ENCODE measurements at regions not wholly inside any gene's neighbourhood (a gene's known extent, or its start where the extent isn't known, plus 50 kb on each side); places are given as distances from the start of the nearest gene placed in this dataset.
"Not testable (repeated sequence)": the region's sequence is repeated elsewhere in the genome, so short reads cannot be mapped to it uniquely, and the experiment has no call there.

- no peak for DNase-seq (ENCODE audit: low read depth in 2 of 2)
These were observed 325.9 kb downstream of the SOX9 start for GRCh38 chr17:72446525-72447250.

DNA sequence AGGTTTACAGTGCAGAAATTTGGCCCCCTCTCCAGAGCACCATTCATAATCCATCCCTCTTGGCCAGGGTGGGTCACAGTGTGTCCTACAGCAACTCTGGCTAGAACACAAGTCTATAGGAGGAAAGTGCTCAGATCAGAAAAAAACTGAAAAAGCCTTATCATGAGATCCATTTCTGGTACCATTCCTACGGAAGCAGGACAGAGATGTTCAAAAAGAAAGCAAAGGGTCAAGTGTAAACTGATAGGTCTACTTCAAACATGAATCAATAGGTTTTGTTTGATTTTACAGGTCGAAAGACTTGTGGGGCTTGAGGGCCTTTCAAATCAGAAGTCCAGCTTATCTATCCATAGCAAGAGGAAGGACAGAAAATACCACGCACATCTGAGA lies 326.4 kb downstream of the SOX9 start:
- no peak for DNase-seq (ENCODE audit: low read depth in 2 of 2)

GRCh38 chr17:72448019-72448418 lies 327.2 kb downstream of the SOX9 start:
- no peak for DNase-seq (ENCODE audit: low read depth in 2 of 2)

DNA sequence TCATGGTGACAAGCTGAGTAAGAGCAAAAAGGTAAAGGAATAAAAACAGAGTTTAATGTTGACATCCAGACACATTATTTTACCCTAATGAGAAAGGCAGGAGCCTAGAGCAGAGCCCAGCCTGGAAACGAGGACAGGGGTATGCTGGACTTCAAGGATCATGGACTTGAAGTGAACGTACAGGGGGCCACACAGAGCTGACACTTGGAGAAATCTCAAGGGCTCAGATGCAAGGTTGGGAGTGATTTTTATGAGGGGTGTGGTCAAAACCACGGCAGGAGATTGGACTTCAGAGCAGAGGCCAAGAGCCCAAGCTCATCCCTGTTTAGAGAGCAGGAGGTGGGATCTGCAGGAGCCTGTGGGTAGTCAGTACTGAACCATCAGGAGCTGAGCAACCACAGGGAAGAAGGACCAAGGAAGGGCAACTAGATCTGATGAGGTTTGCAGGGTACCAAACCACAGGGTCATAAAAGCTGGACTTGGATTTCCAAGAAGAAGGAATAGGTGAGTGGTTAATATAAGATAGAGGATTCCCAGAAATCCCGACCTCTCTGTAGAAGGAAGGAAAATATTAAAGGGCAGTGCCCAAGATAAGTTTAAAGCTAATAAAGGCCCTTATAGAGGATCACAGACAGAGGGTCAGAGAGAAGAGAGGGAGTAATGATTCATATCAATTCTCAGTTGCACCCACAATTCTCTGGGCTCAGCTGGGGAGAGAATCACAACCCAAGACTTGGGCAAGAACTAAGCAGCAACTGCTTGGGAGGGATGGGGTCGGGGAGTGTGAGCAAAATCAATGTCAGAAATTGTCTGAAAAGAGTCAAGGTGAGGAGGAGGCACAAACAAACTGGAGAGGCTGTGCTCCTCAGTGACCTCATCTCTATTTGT lies 331.7 kb downstream of the SOX9 start:
- DNase-seq (ENCODE audit: low read depth in 2 of 2): no peak

DNA sequence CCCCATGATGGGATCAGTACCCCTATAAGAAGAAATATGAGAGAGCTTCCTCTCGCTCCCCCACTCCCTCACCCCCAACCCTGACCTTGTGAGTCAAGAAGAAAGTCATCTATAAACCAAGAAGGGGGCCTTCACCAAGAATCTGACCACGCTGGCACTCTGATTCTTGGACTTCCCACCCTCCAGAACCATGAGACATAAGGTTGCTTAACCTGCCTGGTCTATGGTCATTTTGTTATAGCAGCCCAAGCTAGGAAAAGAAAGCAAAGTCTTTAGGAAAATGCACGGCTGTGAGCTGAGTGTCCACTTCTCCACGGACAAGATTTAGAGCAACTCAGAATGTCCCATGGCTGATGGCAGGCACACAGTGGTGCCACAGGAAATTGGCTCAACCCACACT lies 333.5 kb downstream of the SOX9 start:
- no peak for DNase-seq (ENCODE audit: low read depth in 2 of 2)

DNA sequence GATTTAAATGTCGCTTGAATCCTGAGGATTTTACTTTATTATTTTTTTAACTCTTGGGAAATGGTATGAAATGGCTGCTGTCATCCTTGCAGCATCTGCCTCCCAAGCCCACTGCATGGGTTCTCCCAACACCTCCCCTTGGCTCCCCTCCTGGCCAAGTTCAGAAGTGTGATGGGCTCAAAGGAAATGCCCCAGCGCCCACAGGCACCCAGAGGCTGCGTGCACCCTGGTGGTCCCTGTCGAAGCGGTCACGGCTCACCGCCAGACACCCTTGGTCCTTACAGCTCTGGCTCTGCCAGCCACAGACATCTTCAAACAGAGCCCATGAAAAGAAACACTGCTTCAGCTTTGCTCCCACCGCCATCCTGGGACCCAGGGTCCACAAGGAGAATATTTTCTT lies 334.7 kb downstream of the SOX9 start:
- DNase-seq (ENCODE audit: low read depth in 2 of 2): no peak

DNA sequence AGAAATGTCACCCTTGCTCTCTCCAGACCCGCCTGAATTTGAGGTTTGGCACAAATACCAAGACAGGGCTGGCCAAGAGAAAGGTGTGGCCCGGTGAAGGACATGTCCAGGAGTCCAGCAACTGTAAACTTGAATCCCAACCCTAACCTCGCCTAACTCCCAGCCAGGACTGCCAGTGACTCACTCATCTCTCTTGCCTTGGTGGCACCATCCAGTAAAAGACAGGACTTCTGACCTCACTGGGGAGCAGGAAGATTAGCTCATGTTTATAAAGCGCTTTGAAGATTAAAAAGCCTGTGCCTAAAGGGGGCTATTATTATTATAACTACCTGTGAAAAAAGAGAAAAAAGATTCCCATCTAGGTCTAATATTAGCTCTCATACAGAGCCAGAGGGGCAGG lies 335.3 kb downstream of the SOX9 start:
- no peak for DNase-seq (ENCODE audit: low read depth in 2 of 2)

- no peak for DNase-seq (ENCODE audit: low read depth in 2 of 2)
These were observed 336.9 kb downstream of the SOX9 start for GRCh38 chr17:72457712-72458111.

DNA sequence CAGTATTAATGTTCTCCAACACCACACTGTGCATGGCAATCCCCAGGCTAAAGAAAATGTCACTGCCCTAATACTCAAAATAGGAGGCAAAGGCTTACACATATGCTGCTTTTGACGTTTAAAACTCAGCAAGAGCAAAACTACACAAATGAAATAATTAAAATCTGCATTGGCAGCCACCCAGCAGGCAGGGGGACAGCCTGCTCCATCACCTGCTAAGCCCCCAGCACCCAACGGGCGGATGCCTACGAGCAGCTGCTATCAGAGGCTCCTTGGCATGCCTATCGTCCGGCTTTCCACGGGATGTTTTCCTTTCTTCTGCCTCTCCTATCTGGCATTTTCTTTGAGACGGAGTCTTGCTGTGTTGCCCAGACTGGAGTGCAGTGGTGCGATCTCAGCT lies 337.5 kb downstream of the SOX9 start:
- DNase-seq (ENCODE audit: low read depth in 2 of 2): no peak

GRCh38 chr17:72460711-72461110 lies 339.9 kb downstream of the SOX9 start:
- DNase-seq (ENCODE audit: low read depth in 2 of 2): no peak

DNA sequence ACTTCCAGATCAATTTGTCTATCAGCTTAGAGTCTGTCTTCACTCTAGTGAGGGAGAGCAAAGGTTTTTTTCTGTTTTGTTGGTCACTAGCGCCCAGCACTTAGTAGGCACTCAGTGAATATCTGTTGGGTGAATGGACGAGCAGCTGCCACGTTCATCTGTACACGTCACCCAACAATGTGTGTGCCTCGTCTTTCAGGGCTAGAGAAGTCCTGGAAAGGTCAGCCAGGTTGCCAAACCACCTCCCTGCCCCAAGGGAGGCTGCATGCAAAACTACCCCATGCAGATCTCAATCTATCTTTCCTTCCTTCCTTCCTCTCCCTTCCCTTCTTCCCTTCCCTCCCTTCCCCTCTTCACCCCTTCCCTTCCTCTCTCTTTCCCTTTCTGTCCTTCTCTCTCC lies 340.9 kb downstream of the SOX9 start:
- no peak for DNase-seq (ENCODE audit: low read depth in 2 of 2)

- no peak for DNase-seq (ENCODE audit: low read depth in 2 of 2)
These were observed 341.6 kb downstream of the SOX9 start for GRCh38 chr17:72462407-72462806.

- DNase-seq (ENCODE audit: low read depth in 2 of 2): no peak
These were observed 342.0 kb downstream of the SOX9 start for GRCh38 chr17:72462814-72463213.

DNA sequence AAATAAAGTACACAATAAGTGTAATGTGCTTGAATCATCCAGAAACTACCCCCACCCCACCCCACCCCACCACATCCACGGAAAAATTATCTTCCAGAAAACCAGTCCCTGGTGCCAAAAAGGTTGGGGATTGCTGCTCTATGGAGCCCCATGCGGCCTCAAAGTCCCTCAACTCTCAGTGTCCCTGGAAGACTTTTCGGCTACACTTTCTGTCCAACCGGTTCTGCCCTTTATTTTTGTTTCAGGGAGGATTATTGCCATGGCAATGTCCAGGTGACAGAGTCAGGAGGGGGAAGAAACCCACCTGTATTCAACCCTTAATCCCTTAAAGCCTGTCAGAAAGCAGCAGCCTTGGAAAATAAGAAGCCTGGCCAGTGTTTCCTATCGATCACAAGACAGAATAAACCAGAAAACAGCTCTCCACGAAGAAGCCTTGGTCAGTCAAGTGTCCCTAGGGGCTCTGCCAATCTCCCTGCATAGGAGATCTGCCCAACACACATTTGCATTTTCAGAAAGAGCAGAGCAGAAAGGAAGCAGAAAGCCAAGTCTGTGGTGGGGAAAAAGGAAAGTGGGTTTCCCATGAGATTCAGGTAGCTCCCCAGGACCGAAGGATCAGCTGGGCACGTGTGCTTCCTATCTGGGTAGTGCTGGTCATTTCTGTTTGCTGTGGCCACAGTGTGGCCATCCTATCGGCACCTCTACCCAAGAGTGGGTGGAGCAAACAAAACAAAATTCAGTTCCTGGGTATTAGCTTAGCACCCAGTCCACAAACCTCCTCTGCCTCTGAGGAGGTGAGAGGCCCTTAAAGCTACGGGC lies 342.7 kb downstream of the SOX9 start:
- no peak for DNase-seq (ENCODE audit: low read depth in 2 of 2)

- DNase-seq (ENCODE audit: low read depth in 2 of 2): not testable (repeated sequence)
These were observed 343.4 kb downstream of the SOX9 start for GRCh38 chr17:72464221-72464620.

- no peak for DNase-seq (ENCODE audit: low read depth in 2 of 2)
These were observed 344.6 kb downstream of the SOX9 start for GRCh38 chr17:72465191-72466024.

GRCh38 chr17:72466199-72466598 lies 345.4 kb downstream of the SOX9 start:
- DNase-seq (ENCODE audit: low read depth in 2 of 2): no peak

GRCh38 chr17:72466606-72467005 lies 345.8 kb downstream of the SOX9 start:
- no peak for DNase-seq (ENCODE audit: low read depth in 2 of 2)

GRCh38 chr17:72467841-72468653 lies 347.2 kb downstream of the SOX9 start:
- no peak for DNase-seq (ENCODE audit: low read depth in 2 of 2)

DNA sequence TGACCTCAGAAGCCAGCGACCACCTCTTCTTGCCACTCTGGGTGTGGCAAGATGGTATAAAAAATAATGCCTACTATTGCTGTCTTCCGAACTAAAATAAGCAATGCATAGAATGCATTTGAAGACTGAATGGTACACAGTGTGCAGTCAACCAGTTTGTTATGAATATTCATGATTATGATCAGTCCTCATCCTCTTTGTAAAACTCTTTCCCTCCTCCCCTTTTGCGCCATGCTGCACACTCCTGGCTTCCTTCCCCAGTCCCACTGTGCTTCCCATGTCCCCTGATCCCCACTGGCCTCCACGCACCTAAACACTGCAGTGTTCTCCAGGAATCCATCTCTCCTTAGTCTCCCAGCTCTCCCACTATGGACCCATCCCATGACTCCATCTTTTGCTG lies 348.0 kb downstream of the SOX9 start:
- no peak for DNase-seq (ENCODE audit: low read depth in 2 of 2)
